ENCODE measurements at regions not wholly inside any gene's neighbourhood (a gene's known extent, or its start where the extent isn't known, plus 50 kb on each side); places are given as distances from the start of the nearest gene placed in this dataset.
"Not testable (repeated sequence)": the region's sequence is repeated elsewhere in the genome, so short reads cannot be mapped to it uniquely, and the experiment has no call there.

GRCh38 chr1:53398091-53398490 is 61.1 kb upstream of the DMRTB1 start (continued):
- TF ChIP-seq FOXJ3 (CRISPR knock-in tag; IDR thresholded peaks at IDR 0.05) (no peak), CTCF (IDR thresholded peaks at IDR 0.05) (no peak), NRF1 (IDR thresholded peaks at IDR 0.05; ENCODE audit: low read depth, low read length) (no peak), EZH2phosphoT487 (IDR thresholded peaks at IDR 0.05; ENCODE audit: borderline replicate concordance, low read depth) (no peak)

DNA sequence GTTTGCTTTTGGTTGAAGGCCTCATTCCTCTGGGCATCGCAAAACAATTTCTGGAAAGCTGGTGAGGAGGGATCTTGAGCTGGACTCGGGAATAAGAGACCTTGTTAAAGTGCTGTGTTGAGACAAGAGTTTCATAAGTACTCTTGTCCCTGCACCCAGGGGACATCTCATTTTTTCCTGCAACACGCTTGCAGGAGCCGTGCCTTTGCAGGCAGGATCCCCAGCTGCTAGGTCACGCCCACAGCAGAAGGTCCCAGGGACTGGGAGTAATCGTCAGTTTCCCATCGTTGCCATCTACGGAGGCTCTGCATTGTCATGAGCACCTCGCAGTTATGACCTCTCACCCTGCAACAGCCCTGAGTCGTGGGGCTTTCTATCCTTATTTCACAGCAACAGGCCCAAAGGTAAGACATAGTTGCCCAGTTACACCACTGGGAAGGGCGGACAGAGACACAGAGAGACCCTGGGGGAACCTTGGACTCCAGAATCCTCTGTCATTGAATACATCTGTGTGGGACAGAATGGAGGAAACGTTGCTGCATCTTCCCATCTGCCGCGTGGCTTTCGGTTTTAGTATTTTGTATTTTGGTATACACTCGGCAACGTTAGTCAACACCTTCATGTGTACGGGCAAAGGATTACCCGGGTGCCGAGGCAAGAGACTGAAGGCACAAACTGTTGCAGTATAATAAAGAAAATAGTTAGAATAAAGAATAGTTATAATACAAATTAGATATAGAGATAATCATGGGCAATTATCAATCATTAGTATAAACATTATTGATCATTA is 60.4 kb upstream of the DMRTB1 start:
- Histone ChIP-seq H3K4me3 (ENCODE audit: low read depth in 2 of 2, low read length in 1 of 2) (no peak overlapping the region), H3K4me2 (no peak overlapping the region), H3K27ac (ENCODE audit: low read depth in 2 of 2, low read length in 1 of 2) (no peak overlapping the region), H3K79me2 (ENCODE audit: insufficient read depth) (no peaks in the 10 kb centered on the region), H2AFZ (ENCODE audit: low read depth) (no peak overlapping the region), H3K9ac (no peak overlapping the region), H3K4me1 (ENCODE audit: control insufficient read depth in 1 of 2, insufficient read depth in 2 of 2, low read depth in 1 of 2, low read length in 1 of 2) (peaks cover 0 to 16% of the 10 kb centered on the region in 2 experiments; a peak in 2 of 4 replicates), H4K20me1 (ENCODE audit: insufficient read depth) (no peaks in the 10 kb centered on the region), H3K27me3 (ENCODE audit: insufficient read depth) (no peaks in the 10 kb centered on the region; the same call in 1 of the 2 replicates), H3F3A (replicated peaks; ENCODE audit: insufficient read depth) (no peaks in the 10 kb centered on the region), H3K9me2 (no peaks in the 10 kb centered on the region), H3K9me3 (no peaks in the 10 kb centered on the region), H3K36me3 (replicated peaks in 1 of 2; ENCODE audit: control insufficient read depth in 1 of 2, insufficient read depth in 2 of 2, low read length in 1 of 2) (no peaks in the 10 kb centered on the region)
- TF ChIP-seq NRF1 (IDR thresholded peaks at IDR 0.05; ENCODE audit: low read depth, low read length) (no peak), SIN3A (IDR thresholded peaks at IDR 0.05; ENCODE audit: borderline replicate concordance, low read depth, low read length) (no peak), SMC3 (IDR thresholded peaks at IDR 0.05; ENCODE audit: low read depth, low read length) (no peak), TAF1 (IDR thresholded peaks at IDR 0.05; ENCODE audit: borderline replicate concordance, low read depth, low read length) (no peak), IRF3 (IDR thresholded peaks at IDR 0.05; ENCODE audit: low read depth, low read length) (no peak), RFX5 (IDR thresholded peaks at IDR 0.05; ENCODE audit: low read length) (no peak), POLR2AphosphoS5 (IDR thresholded peaks at IDR 0.05; ENCODE audit: low read depth, low read length) (no peak), RAD21 (IDR thresholded peaks at IDR 0.05; ENCODE audit: low read length) (no peak), REST (IDR thresholded peaks at IDR 0.05; ENCODE audit: low read depth, low read length) (no peak), GABPA (IDR thresholded peaks at IDR 0.05; ENCODE audit: low read depth) (no peak)
- TF ChIP-seq, protein P1, sequence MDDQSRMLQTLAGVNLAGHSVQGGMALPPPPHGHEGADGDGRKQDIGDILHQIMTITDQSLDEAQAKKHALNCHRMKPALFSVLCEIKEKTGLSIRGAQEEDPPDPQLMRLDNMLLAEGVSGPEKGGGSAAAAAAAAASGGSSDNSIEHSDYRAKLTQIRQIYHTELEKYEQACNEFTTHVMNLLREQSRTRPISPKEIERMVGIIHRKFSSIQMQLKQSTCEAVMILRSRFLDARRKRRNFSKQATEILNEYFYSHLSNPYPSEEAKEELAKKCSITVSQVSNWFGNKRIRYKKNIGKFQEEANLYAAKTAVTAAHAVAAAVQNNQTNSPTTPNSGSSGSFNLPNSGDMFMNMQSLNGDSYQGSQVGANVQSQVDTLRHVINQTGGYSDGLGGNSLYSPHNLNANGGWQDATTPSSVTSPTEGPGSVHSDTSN (IDR thresholded peaks at IDR 0.05), result no peak
- ChIA-PET POLR2A (no interaction called here), CTCF (interaction anchor here (1.4 kb wide), 2 partner anchors 66 to 120 kb away, joined by 4 to 5 read pairs; no protein-coding TSS in a partner anchor)
- 79% methylated on average over 20 of the region's 20 CpGs for WGBS (ENCODE audit: low lambda C conversion rate)
- no peak for DNase-seq

DNA sequence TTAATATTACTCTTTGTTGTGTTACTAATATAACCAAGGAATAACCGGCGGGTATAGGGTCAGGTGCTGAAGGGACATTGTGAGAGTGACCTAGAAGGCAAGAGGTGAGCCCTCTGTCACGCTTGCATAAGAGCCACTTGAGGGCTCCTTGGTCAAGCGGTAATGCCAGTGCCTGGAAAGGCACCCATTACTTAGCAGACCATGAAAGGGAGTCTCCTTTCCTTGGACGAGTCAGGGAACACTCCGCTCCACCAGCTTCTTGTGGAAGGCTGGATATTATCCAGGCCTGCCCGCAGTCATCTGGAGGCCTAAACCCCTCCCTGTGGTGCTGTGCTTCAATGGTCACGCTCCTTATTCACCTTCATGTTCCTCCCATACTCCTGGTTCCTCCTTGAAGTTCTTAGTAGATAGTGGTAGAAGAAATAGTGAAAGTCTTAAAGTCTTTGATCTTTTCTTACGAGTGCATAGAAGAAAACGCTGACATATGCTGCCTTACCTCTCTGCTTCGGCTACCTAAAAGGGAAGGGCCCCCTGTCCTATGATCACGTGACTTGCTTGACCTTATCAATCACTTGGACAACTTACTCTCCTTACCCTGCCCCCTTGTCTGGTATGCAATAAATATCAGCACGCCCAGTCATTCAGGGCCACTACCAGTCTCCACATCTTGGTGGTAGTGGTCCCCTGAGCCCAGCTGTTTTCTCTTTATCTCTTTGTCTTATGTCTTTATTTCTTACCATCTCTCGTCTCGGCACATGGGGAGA is 59.6 kb upstream of the DMRTB1 start:
- POLR2A ChIA-PET, result not testable (repeated sequence)

More for the DNA sequence above, 59.6 kb upstream of the DMRTB1 start:
- not testable (repeated sequence) for H3K9me3 ChIP-seq; H3K4me3 ChIP-seq (ENCODE audit: low read depth in 2 of 2, low read length in 1 of 2); H4K20me1 ChIP-seq (ENCODE audit: insufficient read depth); H3K27ac ChIP-seq (ENCODE audit: low read depth in 2 of 2, low read length in 1 of 2); H3K9me2 ChIP-seq; H3K4me2 ChIP-seq; H3K9ac ChIP-seq; H3K79me2 ChIP-seq (ENCODE audit: insufficient read depth); H3F3A ChIP-seq (replicated peaks; ENCODE audit: insufficient read depth); H2AFZ ChIP-seq (ENCODE audit: low read depth); H3K27me3 ChIP-seq (ENCODE audit: insufficient read depth); DNase-seq; H3K36me3 ChIP-seq (replicated peaks in 1 of 2; ENCODE audit: control insufficient read depth in 1 of 2, insufficient read depth in 2 of 2, low read length in 1 of 2)
- CTCF ChIA-PET, result interaction anchor here (1.4 kb wide), 2 partner anchors 121 kb away, joined by 4 to 5 read pairs; no protein-coding TSS in a partner anchor
- peaks cover 0 to 16% of the 10 kb centered on the region in 2 experiments; a peak in 2 of 4 replicates for H3K4me1 ChIP-seq (ENCODE audit: control insufficient read depth in 1 of 2, insufficient read depth in 2 of 2, low read depth in 1 of 2, low read length in 1 of 2)
- WGBS (ENCODE audit: low lambda C conversion rate), result 83% methylated on average over 13 of the region's 15 CpGs

Measured in SK-N-SH (cell line).